GM13976 (cell line): ENCODE measurements at regions not wholly inside any gene's neighbourhood (a gene's known extent, or its start where the extent isn't known, plus 50 kb on each side); places are given as distances from the start of the nearest gene placed in this dataset.

Source experiments
- DNase-seq: peaks from one replicate; pipeline ENCODE4 v3.0.0; 2012; ENCODE audit warnings: low spot score
- in situ Hi-C: fragments of 300-500 bp; cut with MboI; formaldehyde crosslinking; loops from one replicate; pipeline ENCODE4 v1.12.0; 2022; ENCODE audit warnings: low sequenced_read_pairs, mixed read lengths, inconsistent platforms; ENCODE audit not compliant: unreplicated experiment
- TF ChIP-seq, protein P1 (sequence below): IDR thresholded peaks from 2 replicates; pipeline ENCODE4 v1.5.1; 2012; ENCODE audit warnings: borderline replicate concordance, mild to moderate bottlenecking; ENCODE audit not compliant: insufficient read depth; ENCODE audit errors: extremely low read depth, missing control alignments, control extremely low read depth

DNA sequence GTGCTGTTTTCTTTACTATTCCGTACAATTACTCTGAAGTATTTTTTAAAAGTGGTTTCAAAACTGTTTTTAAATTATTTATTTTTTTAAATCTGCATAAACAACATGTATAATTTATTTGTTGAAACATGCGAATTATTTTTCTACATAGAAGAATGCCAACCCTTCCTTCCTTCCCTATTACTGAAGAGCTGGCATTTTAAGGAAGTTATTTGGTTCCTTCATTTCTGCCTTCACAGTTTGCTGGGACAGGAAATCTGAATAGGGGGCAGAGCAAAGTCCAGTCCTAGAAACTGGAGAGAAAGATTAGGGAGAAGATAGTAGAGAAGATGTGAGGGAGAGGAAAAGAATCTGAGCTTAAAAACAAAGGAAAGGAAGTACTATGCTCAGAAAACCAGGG is 146.7 kb upstream of the ACVR2A start:
- TF ChIP-seq, protein P1, sequence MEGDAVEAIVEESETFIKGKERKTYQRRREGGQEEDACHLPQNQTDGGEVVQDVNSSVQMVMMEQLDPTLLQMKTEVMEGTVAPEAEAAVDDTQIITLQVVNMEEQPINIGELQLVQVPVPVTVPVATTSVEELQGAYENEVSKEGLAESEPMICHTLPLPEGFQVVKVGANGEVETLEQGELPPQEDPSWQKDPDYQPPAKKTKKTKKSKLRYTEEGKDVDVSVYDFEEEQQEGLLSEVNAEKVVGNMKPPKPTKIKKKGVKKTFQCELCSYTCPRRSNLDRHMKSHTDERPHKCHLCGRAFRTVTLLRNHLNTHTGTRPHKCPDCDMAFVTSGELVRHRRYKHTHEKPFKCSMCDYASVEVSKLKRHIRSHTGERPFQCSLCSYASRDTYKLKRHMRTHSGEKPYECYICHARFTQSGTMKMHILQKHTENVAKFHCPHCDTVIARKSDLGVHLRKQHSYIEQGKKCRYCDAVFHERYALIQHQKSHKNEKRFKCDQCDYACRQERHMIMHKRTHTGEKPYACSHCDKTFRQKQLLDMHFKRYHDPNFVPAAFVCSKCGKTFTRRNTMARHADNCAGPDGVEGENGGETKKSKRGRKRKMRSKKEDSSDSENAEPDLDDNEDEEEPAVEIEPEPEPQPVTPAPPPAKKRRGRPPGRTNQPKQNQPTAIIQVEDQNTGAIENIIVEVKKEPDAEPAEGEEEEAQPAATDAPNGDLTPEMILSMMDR: no peak

DNA sequence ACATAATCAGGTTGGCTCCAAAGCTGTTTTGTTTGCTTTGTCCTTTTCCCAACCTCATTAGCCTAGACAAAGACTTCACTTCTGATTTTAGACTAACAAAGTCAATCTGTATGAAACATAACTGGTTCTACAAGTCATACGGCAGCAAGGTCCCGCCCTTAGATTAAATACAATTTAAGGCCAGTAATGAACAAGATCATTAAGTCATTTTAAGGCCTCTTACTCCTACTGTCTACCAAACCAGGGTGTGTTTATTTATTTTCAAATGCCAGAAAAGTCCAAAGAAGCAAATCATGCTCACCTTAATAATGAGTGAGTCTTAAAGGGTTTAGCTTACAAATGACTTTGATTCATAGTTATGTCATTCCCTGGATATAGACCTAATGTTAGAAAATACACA is 148.4 kb upstream of the ACVR2A start:
- TF ChIP-seq, protein P1: no peak
- no peak for DNase-seq
- in situ Hi-C loops: no loop called here

More for the DNA sequence above, 146.7 kb upstream of the ACVR2A start:
- in situ Hi-C loops: no loop called here
- no peak for DNase-seq

DNA sequence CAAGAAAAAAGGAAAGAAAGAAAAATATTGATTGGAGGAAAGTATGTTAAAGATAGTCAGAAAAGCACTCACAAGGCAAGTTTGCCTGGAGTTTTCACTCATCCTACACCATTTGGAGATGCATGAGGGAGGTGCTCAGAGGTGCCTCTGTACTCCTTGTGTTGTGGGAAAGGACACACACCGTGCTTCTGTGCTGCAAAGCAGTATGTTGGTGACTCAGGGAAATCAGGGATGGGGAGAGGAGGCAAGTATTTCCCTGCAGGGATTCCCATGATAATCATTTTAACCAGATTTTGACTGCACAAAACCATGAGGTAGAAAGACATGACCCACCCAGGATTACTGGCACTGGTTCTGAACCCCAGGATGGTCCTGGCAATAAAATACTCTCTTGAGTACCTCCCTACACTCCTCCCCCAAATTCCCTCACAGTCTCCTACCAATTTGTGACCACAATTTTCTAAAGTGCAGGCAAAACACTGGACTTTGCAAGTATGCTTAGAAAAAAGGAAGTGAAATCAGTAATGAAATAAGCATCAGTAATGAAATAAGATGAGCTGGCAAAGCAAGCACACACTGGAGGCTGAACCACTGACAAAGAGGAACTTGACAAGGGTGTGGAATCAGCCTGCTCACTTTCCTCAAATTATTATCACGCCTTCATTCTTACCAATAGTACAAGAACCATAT is 155.5 kb upstream of the ACVR2A start:
- TF ChIP-seq, protein P1: no peak
- in situ Hi-C loops: no loop called here
- DNase-seq: peak; percentile 60

DNA sequence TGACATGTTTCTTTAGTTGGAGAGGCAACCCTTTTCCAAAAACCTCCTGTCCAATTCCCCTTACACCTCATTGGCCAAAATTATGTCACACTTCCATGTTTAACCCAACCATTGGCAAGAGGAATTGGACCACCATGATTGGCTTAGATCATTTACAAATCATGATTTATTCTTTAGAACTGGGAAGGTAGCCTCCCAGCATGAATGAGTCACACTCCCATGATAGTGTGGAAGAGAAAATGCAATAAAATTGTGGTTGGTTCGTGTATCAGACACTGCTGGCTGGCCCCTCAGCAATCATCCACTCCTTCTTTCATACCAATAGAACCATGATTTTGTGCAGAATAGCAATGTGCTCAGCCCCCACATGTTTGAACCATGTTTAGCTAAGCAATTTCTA is 156.6 kb upstream of the ACVR2A start:
- TF ChIP-seq, protein P1: no peak
- DNase-seq: no peak
- in situ Hi-C loops: no loop called here

DNA sequence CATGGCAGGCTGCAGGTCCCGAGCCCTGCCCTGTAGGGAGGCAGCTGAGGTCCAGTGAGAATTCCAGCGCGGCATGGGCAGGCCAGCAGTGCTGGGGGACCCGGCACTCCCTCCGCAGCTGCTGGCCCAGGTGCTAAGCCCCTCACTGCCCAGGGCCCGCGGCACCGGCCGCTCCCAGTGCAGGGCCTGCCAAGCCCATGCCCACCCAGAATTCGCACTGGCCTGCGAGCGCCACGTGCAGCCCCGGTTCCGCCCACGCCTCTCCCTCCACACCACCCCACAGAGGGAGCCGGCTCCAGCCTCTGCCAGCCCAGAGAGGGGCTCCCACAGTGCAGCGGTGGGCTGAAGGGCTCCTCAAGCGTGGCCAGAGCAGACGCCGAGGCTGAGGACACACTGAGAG is 158.5 kb upstream of the ACVR2A start:
- in situ Hi-C loops: no loop called here
- TF ChIP-seq, protein P1: no peak
- no peak for DNase-seq

DNA sequence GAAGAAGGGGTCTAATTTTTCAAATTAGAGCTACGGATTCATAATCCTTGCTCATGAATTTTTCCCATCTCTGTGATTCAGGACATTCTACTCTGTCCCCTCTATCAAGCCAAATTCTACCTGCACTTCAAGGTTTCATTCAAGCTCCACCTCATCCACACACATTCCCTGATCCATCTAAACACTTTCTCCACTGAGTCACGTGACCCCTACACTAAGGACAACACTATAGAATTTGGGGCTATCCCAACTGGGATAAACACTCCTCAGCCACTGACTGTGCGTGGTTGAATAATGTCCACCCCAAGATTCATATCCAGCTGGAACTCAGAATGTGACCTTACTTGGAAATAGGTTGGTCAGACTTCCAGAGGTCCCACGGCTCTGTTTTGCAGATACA is 159.9 kb upstream of the ACVR2A start:
- no peak for DNase-seq
- TF ChIP-seq, protein P1: no peak
- in situ Hi-C loops: no loop called here
